ENCODE measurements at regions not wholly inside any gene's neighbourhood (a gene's known extent, or its start where the extent isn't known, plus 50 kb on each side); places are given as distances from the start of the nearest gene placed in this dataset.

- no peak for TF ChIP-seq CTCF (IDR thresholded peaks at IDR 0.05)
Observed at GRCh38 chr3:170759511-170760173, 110.4 kb downstream of the RPL22L1 start.

- no peak for TF ChIP-seq CTCF (IDR thresholded peaks at IDR 0.05)
Observed at GRCh38 chr3:170757038-170757437, 113.0 kb downstream of the RPL22L1 start.

- TF ChIP-seq CTCF (IDR thresholded peaks at IDR 0.05) = no peak
Observed at GRCh38 chr3:170754311-170754693, 115.7 kb downstream of the RPL22L1 start.

- no peak for TF ChIP-seq CTCF (IDR thresholded peaks at IDR 0.05)
Observed at GRCh38 chr3:170753421-170754310, 116.3 kb downstream of the RPL22L1 start.

GRCh38 chr3:170752571-170753155 lies 117.3 kb downstream of the RPL22L1 start:
- no peak for TF ChIP-seq CTCF (IDR thresholded peaks at IDR 0.05)

- TF ChIP-seq CTCF (IDR thresholded peaks at IDR 0.05) = no peak
Observed at GRCh38 chr3:170751899-170752293, 118.1 kb downstream of the RPL22L1 start.

GRCh38 chr3:170751083-170751898 lies 118.7 kb downstream of the RPL22L1 start:
- TF ChIP-seq CTCF (IDR thresholded peaks at IDR 0.05) = no peak

Data from LNCAP (cell line).